ENCODE measurements at regions not wholly inside any gene's neighbourhood (a gene's known extent, or its start where the extent isn't known, plus 50 kb on each side); places are given as distances from the start of the nearest gene placed in this dataset.

DNA sequence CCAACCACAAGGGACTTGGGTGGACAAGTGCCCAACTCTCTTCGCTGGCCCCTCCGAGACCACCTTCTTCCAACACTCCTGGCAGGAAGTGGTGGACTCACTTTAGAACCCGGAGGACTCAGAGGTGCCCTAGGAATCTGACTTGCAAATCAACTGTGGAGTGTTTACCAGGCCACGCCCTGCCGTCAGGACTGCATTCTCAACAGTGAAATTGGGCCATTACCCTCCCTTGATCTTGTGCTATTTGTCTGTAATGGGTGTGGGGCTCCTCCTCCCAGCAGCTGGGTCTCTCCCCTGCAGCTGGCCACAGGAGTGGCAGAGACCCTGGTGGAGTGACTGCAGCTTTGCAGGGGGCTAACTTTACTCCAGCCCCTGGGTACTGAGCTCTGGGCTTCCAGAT lies 212.2 kb upstream of the RPL38 start:
- DNase-seq, result no peak

- no peak for DNase-seq
These were observed 208.5 kb upstream of the RPL38 start for GRCh38 chr17:73994946-73995345.

DNA sequence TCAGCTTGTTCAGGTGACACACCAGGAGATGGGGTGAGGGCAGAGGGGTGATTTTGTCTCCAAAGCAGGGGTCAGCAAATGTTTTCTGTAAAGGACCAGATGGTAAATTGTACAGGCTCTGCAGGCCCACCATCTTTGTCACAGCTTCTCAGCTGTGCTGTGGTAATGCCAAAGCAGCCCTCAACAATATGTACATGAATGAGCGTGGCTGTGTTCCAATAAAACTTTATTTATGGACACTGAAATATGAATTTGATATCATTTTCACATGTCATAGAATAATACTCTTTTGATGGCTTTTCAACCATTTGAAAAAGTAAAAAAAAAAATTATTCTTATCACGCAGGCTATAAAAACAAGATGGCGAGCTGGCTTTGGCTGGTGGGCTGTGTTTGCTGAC lies 206.4 kb upstream of the RPL38 start:
- no peak for DNase-seq

DNA sequence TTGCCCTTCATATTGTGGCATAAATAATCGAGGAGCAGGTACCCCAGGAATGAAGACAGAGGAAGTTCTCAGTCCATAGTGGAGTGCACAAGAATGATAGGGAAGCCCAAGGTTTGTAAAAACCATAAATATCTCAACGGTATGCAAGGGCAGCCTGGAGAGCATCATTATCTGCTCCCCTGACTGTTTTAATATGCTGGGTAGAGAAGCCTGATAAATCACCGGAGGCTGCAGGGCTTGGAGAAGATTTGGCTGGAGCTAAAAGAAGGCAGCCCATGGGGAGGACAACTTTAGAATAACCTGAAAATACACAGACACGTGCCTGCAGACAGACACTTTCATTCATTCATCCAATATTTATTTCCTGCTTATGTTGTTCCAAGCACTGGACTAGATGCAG lies 205.2 kb upstream of the RPL38 start:
- no peak for DNase-seq

GRCh38 chr17:73998653-73999645 lies 204.5 kb upstream of the RPL38 start:
- DNase-seq, result peak; percentile 4

- no peak for DNase-seq
These were observed 202.3 kb upstream of the RPL38 start for GRCh38 chr17:74001145-74001544.

DNA sequence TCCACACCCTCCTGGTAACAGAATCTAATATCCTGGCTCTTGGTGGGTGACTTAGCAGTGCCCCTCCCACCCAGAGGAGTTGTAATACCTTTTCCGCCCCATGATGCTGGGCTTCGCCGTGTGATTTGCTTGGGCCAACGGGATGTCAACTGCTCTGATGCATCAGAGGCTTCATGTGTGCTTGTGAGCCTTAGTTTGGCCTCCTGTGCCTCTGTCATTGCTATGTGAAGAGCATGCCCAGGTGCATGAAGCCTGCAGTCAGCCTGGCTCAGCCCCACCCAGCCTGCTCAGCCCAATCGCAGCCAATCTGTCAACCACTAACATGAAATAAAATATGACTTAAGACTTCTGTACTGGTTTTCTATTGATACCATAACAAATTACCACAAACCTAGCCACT lies 201.2 kb upstream of the RPL38 start:
- DNase-seq, result no peak

GRCh38 chr17:74004056-74004455 lies 199.4 kb upstream of the RPL38 start:
- DNase-seq, result no peak

DNA sequence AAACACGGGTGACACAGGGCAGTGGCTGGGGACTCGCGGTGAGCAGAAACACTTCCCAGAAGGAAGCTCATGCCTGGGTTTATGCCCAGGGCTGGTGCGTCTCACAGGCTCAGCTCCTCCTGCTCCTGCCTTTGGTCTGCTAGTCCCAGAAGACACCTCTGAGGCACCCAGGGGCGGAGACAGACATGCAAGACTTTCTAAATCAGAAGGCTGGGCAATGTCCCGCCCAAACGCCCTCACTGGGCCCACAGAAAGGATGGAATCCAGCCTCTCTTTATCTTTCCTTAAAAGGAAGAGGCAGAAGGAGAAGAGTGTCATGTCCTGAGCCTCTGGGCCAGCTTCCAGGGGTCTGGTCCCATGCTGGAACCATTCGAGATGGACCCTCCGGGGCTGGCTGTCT lies 197.7 kb upstream of the RPL38 start:
- DNase-seq, result no peak

DNA sequence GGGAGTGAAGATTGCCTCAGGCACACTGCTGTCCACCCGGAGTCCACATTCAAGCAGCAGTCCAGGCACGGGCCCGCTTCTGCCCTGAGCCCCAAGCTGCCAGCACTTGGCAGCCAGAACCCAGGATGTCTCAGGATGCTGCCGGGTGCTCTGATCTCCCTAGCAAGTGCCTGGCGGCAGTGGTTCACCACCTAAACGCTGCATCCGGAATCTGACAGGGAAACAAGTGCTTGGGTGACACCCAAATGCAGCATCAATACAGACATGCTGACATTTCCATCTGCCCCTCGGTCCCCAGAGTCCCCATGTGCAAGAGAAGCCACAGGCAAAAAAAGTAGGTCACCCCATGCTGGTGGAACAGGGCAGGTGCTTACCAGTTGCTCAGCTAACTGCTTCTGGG lies 197.1 kb upstream of the RPL38 start:
- no peak for DNase-seq

DNA sequence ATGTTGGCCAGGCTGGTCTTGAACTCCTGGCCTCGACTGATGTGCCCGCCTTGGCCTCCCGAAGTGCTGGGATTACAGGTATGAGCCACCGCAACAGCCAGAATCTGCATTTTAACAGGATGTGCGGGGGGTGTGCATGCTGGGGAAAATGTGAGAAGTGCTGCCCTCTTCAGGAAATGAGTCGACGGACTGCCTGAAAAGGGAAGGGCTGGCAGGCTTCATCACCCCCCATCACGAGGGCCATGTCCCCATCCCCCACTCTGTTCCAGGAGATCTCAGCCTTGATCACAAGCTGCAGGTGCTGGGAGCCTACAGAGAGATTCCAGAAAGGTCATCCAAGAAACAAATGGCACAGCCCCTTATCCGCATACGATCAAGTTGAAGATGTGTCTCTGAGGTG lies 195.3 kb upstream of the RPL38 start:
- no peak for DNase-seq

DNA sequence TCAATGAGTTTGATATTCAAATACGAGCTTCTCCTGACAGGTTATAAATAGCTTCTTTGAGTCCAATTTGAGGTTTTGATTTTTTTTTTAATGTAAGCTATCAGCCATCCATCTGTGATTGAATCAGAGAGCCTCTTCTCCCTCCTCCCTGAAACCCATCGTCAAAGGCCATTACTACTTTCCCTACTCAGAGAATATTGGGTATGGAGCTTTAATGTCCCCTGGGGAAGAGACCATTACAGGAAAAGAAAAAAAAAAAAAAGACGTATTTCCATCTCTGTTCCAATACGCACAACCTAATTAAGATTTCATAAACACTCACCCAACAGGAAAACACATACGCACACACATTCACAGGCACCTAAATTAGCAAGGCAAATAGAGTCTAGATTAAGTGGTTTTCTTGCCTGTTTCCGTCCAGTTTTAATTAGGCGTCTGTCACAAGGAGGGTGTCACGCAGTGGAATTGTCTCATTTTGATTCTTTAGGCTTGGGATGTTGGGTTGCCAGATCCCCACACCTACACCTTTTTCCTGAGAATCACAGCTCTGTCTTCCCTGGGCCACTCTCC lies 194.3 kb upstream of the RPL38 start:
- DNase-seq, result no peak

DNA sequence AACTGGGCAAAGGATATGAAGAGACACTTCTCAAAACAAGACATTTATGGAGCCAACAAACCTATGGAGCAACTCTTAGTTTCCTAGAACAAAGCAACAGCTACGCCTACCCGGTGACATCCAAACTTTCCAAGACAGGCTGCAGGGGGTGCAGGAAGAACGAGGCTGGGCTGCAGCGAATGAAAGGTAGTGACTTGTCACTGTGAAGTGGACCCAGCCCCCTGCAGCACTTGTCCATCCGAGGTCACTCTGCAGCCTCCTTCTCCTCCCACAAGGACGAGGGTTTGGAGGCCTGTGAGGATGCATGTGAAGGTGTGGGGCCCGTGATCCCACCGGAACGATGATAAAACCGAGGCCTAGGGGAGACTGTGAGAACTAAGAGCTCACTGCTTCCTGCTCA lies 192.6 kb upstream of the RPL38 start:
- no peak for DNase-seq

- DNase-seq, result no peak
These were observed 191.5 kb upstream of the RPL38 start for GRCh38 chr17:74011966-74012365.

GRCh38 chr17:74012465-74012864 lies 191.0 kb upstream of the RPL38 start:
- DNase-seq, result no peak

DNA sequence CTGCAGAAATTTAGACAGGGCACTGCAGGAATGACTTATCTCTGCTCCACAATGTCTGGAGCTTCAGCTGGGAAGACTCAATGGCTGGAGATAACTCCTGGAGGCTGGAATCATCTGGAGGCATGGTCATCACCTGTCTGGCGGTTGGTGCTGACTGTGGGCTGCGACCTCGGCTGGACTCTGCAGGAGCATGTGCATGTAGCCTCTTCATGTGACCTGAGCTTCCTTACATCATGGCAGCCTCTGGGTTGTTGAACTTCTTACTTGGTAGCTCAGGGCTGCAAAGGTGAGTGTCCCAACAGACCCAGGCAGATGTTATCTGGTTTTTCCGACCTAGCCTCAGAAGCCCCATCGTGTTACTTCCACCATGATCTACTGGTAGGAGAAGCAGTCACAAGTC lies 188.2 kb upstream of the RPL38 start:
- no peak for DNase-seq

DNA sequence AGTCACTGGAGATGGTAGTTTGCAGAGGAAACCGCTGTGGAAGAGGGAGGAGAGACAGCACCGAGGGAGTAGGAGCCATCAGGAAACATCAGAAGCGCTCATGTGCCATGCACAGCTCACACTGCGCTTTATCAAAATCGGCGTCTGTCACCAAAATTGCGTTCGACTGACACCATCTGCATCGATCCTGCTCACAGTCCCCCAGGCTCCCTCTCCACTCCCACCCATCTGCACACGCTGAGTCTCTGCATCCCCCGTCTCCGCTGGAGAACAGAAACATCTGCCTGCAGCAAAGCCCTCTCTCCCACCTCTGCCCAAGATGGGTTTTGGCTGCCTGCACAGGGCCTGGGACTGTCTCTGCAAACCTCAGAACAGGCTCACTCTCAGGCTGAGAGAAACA lies 187.5 kb upstream of the RPL38 start:
- no peak for DNase-seq

GRCh38 chr17:74016461-74016860 lies 187.0 kb upstream of the RPL38 start:
- no peak for DNase-seq

DNA sequence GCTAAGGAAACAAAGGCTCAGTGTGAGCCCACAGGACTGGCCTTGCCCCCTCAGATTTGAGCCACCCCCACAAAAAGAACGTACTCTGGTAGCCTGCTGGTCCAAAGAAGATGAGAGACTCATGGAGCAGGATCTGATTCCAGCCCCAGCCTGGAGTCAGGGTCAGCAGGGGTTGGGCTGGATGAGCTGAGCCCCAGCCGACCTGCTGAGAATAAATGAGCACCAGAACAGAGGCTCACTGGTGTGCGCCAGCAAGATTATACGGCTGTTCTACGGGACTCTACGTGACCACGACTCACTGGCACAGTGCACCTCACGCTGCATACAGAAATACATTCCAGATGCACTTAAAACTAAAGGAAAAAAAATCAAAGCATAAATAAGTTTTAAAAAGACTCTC lies 186.0 kb upstream of the RPL38 start:
- no peak for DNase-seq

DNA sequence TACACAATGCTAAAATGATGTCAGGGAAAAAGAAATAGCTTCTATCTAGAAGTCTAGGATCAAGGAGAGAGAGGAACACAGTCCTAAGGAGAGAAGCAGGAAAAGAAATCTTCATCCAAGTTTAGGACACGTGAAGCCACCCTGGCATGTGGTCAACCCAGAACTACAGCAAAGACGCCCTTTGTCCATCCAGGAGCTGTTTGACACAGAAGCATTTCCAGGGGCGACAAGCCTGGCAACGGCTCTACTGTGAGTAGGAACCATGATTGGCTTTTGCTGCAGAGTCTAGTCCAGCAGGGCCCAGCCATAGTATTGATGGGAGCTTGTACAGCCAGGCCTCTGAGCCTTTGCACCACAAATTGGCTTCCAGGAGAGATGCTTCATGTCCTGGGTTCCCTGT lies 185.4 kb upstream of the RPL38 start:
- no peak for DNase-seq

- no peak for DNase-seq
These were observed 184.2 kb upstream of the RPL38 start for GRCh38 chr17:74019271-74019670.

- no peak for DNase-seq
These were observed 183.6 kb upstream of the RPL38 start for GRCh38 chr17:74019860-74020259.

- no peak for DNase-seq
These were observed 183.0 kb upstream of the RPL38 start for GRCh38 chr17:74020522-74020921.

DNA sequence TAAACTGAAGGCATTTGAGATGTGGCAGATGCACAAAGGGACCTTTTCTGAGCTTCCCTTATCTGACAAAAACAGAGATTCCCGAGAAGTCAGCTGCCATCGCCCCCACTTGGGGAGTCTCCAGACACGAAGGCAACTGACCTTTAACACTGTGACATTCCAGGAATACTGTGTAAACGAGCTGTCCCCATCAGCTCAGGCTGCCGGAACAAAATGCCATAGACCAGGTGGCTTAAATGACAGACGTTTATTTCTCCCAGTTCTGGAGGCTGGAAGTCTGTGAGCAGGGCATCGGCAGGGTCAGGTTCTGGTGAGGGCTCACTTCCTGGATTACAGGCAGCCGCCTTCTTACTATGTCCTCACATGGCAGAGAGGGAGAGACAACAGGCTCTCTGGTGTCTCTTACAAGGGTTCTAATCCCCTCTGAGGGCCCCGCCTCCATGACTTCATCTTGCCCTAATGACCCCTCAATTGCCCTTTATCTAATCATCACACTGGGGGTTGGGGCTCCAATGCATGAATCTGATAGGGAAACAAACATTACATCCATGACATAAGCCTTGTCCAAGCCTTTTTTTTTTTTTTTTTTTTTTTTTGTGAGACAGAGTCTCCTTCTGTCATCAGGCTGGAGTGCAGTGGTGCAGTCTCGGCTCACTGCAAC lies 178.5 kb upstream of the RPL38 start:
- DNase-seq, result no peak

Measured in kidney glomerular epithelial cell (primary cell).